ENCODE measurements at regions not wholly inside any gene's neighbourhood (a gene's known extent, or its start where the extent isn't known, plus 50 kb on each side); places are given as distances from the start of the nearest gene placed in this dataset.
"Not testable (repeated sequence)": the region's sequence is repeated elsewhere in the genome, so short reads cannot be mapped to it uniquely, and the experiment has no call there.

DNA sequence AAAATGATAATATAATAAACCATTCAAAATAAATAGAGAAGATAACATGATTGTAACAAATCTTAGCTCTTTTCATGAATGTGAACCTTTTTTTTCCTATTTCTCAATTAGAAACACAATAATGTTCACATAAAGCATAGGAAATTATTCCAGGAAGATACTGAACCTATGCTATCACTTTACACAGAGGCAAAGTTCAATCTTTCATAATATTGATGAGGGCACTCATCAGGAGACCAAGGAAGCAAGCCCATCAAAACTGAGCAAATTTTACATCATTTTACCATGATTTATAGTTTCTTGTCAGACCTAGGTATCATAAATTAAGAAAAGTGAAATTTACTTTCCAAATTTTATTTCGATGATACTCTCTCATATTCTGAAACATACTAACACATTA is 938.5 kb downstream of the TBC1D32 start:
- Histone ChIP-seq H3K36me3 (ENCODE audit: insufficient read depth, low read depth, low read length) (no peaks in the 10 kb centered on the region), H3K27me3 (ENCODE audit: insufficient read depth, low read length) (no peaks in the 10 kb centered on the region), H3K27ac (ENCODE audit: low read length) (no peak overlapping the region), H3K4me1 (ENCODE audit: insufficient read depth, low read length) (no peaks in the 10 kb centered on the region), H3K9ac (ENCODE audit: low read depth, low read length) (no peak overlapping the region), H3K4me3 (ENCODE audit: low read length) (no peak overlapping the region), H3K9me3 (ENCODE audit: insufficient read depth, low read depth, low read length) (no peaks in the 10 kb centered on the region)

DNA sequence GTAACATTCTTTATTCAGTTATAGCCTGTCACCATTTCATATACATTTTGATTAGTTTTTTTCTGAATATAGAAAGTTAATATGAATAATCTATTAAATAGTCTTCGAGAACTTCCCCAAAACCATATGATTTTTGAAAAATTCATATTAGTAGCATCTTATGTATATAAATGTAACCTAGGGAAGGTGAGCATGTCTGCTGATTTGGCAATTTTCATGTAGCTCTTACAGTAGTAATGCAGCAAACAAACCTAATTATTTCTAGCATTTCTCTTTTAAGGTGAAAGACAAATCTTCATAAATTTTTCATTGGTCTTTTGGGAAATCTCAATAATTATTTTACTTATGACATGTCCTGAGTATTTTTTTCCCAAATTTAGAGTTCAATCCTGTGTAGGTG is 939.0 kb downstream of the TBC1D32 start:
- Histone ChIP-seq H3K4me3 (ENCODE audit: low read length) (no peak overlapping the region), H3K9ac (ENCODE audit: low read depth, low read length) (no peak overlapping the region), H3K27me3 (ENCODE audit: insufficient read depth, low read length) (no peaks in the 10 kb centered on the region), H3K27ac (ENCODE audit: low read length) (no peak overlapping the region), H3K4me1 (ENCODE audit: insufficient read depth, low read length) (no peaks in the 10 kb centered on the region), H3K9me3 (ENCODE audit: insufficient read depth, low read depth, low read length) (no peaks in the 10 kb centered on the region), H3K36me3 (ENCODE audit: insufficient read depth, low read depth, low read length) (no peaks in the 10 kb centered on the region)

DNA sequence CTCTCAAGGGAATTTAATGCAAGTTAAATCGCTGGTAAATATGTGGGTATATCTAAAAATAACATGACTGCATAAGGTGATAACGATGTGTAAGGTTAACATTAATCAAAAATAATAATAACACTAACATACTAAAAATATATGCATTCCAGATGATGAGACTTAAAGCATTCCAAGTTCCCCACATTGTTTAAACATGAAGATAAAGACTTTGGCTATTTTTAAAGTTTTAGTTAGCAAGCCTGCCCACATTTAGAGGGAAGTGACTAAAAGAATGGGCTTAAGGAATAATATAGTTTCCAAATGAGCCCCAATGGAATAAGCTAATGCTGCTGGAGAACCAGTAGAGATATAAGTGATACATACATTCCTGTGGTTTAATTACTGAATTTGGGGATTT is 941.3 kb downstream of the TBC1D32 start:
- Histone ChIP-seq H3K36me3 (ENCODE audit: insufficient read depth, low read depth, low read length) (no peaks in the 10 kb centered on the region), H3K9ac (ENCODE audit: low read depth, low read length) (no peak overlapping the region), H3K4me3 (ENCODE audit: low read length) (no peak overlapping the region), H3K9me3 (ENCODE audit: insufficient read depth, low read depth, low read length) (no peaks in the 10 kb centered on the region), H3K4me1 (ENCODE audit: insufficient read depth, low read length) (no peaks in the 10 kb centered on the region), H3K27ac (ENCODE audit: low read length) (no peak overlapping the region), H3K27me3 (ENCODE audit: insufficient read depth, low read length) (no peaks in the 10 kb centered on the region)

DNA sequence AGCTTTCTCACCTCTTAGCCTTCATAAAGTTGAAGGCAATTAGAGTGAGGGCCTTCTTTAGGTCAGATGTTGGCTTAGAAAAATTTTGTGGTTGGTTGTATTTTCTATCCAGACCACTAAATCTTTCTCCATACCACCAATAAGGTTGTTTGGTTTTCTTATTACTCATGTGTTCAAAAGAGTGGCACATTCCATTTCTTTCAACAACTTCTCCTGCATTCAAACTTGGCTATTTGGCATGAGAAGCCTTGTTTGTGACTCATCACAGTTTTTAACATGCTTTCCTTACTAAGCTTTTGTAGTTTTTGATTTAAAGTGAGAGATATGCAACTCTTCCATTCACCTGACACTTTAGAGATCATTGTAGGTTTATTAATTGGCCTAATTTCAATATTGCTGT is 949.6 kb downstream of the TBC1D32 start:
- no peaks in the 10 kb centered on the region; the same call in 1 of the 2 replicates for H3K4me1 ChIP-seq (ENCODE audit: insufficient read depth, low read length)
- no peak overlapping the region for H3K27ac ChIP-seq (ENCODE audit: low read length)
- no peaks in the 10 kb centered on the region for H3K36me3 ChIP-seq (ENCODE audit: insufficient read depth, low read depth, low read length)
- H3K27me3 ChIP-seq (ENCODE audit: insufficient read depth, low read length): no peaks in the 10 kb centered on the region
- H3K9me3 ChIP-seq (ENCODE audit: insufficient read depth, low read depth, low read length): no peaks in the 10 kb centered on the region
- no peak overlapping the region for H3K9ac ChIP-seq (ENCODE audit: low read depth, low read length)
- no peak overlapping the region for H3K4me3 ChIP-seq (ENCODE audit: low read length)

DNA sequence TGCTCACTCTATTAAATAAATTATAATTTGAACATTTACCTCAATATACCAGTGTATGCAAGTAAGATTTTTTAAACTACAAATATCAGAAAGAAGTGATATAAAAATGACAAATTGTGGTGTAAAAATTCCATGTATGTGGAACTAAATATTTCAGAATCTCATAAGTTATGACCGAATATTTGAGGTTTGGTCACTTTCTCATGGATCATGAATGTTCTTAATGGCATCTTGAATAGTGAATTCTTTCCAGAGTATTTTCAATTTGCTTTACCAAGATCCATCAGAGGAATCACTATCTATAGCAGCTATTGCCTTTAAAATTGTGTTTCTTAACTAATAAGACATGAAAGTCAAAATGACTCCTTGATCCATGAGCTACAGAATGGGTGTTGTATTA is 950.6 kb downstream of the TBC1D32 start:
- no peak overlapping the region for H3K4me3 ChIP-seq (ENCODE audit: low read length)
- H3K9me3 ChIP-seq (ENCODE audit: insufficient read depth, low read depth, low read length): no peaks in the 10 kb centered on the region
- no peak overlapping the region for H3K9ac ChIP-seq (ENCODE audit: low read depth, low read length)
- H3K27me3 ChIP-seq (ENCODE audit: insufficient read depth, low read length): no peaks in the 10 kb centered on the region
- H3K36me3 ChIP-seq (ENCODE audit: insufficient read depth, low read depth, low read length): no peaks in the 10 kb centered on the region
- H3K27ac ChIP-seq (ENCODE audit: low read length): no peak overlapping the region
- H3K4me1 ChIP-seq (ENCODE audit: insufficient read depth, low read length): no peaks in the 10 kb centered on the region; the same call in 1 of the 2 replicates

DNA sequence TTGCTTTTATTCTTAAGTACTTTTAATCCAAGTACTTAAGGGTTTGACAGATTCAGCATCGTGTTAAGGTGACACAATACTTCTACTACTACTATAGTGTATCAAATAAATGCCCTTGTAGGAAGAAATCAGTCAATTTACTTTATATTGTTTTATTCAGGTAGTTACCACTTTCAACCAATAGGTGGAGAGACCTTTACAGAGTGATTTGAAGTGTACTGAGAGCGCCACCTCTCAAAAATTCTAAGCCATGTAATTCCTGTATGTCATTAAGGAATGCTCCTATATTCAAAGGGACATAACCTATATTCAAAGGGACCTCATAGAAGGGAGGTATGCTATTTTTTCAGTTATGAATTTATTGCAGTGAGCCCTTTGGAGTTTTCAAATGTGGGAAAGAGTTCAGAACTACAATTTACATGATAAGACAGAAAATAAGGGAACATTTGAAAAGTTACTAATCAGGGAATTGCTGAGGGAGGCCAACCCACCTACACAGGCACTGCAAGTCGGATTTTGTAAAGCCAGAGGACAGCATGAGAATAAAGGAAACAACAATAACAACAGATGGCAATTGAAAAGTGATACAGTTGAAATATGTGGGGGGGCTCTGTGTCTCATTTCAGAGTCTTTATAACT is 955.6 kb downstream of the TBC1D32 start:
- no peak overlapping the region for H3K4me3 ChIP-seq (ENCODE audit: low read length)
- no peaks in the 10 kb centered on the region for H3K27me3 ChIP-seq (ENCODE audit: insufficient read depth, low read length)
- no peak overlapping the region for H3K9ac ChIP-seq (ENCODE audit: low read depth, low read length)
- no peak overlapping the region for H3K27ac ChIP-seq (ENCODE audit: low read length)
- H3K9me3 ChIP-seq (ENCODE audit: insufficient read depth, low read depth, low read length): no peaks in the 10 kb centered on the region
- H3K36me3 ChIP-seq (ENCODE audit: insufficient read depth, low read depth, low read length): no peaks in the 10 kb centered on the region
- no peaks in the 10 kb centered on the region; the same call in 1 of the 2 replicates for H3K4me1 ChIP-seq (ENCODE audit: insufficient read depth, low read length)

DNA sequence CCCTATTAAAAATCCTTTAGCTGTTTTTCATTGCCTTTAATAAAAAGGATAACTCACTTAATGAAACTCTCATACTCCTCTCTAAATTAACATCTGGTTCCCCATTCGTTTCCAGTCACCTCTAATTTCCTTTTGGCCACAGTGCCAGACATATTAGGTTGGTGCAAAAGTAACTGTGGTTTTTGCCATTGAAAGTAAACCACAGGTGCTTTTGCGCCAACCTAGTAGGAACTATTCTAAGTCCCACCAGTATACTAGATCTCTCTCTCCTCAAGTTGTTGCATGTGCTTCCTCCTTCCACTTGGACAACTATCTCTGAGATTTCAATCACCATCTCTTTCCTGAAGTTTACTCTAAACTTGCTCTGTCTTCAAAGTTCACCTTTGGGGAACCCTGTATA is 961.1 kb downstream of the TBC1D32 start:
- no peaks in the 10 kb centered on the region for H3K27me3 ChIP-seq (ENCODE audit: insufficient read depth, low read length)
- H3K4me1 ChIP-seq (ENCODE audit: insufficient read depth, low read length): no peaks in the 10 kb centered on the region; the same call in 1 of the 2 replicates
- no peak overlapping the region for H3K9ac ChIP-seq (ENCODE audit: low read depth, low read length)
- no peaks in the 10 kb centered on the region for H3K9me3 ChIP-seq (ENCODE audit: insufficient read depth, low read depth, low read length)
- H3K36me3 ChIP-seq (ENCODE audit: insufficient read depth, low read depth, low read length): no peaks in the 10 kb centered on the region
- H3K4me3 ChIP-seq (ENCODE audit: low read length): no peak overlapping the region
- no peak overlapping the region for H3K27ac ChIP-seq (ENCODE audit: low read length)

DNA sequence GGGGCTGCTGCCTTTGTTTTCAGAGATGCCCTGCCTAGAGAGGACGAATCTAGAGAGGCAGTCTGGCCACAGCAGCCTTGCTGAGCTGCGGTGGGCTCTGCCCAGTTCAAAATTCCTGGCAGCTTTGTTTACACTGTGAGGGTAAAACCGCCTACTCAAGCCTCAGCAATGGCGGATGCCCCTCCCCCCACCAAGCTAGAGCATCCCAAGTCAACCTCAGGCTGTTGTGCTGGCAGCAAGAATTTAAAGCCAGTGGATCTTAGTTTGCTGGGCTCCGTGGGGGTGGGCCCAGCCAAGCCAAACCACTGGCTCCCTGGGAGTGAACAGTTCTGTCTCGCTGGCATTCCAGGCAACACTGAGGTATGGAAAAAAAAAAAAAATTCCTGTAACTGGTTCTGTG is 970.9 kb downstream of the TBC1D32 start:
- Histone ChIP-seq H3K27me3 (ENCODE audit: insufficient read depth, low read length) (no peaks in the 10 kb centered on the region), H3K36me3 (ENCODE audit: insufficient read depth, low read depth, low read length) (no peaks in the 10 kb centered on the region), H3K9ac (ENCODE audit: low read depth, low read length) (no peak overlapping the region), H3K9me3 (ENCODE audit: insufficient read depth, low read depth, low read length) (peaks cover 14% of the 10 kb centered on the region), H3K4me1 (ENCODE audit: insufficient read depth, low read length) (no peaks in the 10 kb centered on the region), H3K27ac (ENCODE audit: low read length) (no peak overlapping the region), H3K4me3 (ENCODE audit: low read length) (no peak overlapping the region)

DNA sequence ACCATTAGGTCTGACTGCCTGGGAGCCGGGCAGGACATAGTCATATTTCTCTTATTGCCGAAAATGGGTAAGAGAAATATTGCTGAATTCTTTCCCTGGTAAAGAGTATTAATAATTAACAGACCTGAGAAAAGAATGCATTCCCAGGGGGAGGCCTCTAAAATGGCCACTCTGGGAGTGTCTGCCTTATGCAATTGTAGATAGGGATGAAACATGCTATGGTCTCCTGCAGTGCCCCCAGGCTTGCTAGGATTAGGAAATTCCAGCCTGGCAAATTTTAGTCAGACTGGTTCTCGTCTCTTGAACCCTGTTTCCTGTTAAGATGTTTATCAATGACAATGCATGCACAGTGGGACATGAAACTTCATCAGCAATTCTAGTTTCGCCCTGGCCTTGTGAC is 975.7 kb downstream of the TBC1D32 start:
- peaks cover 17% of the 10 kb centered on the region for H3K9me3 ChIP-seq (ENCODE audit: insufficient read depth, low read depth, low read length)
- not testable (repeated sequence) for H3K27me3 ChIP-seq (ENCODE audit: insufficient read depth, low read length); H3K9ac ChIP-seq (ENCODE audit: low read depth, low read length); H3K4me1 ChIP-seq (ENCODE audit: insufficient read depth, low read length); H3K4me3 ChIP-seq (ENCODE audit: low read length); H3K36me3 ChIP-seq (ENCODE audit: insufficient read depth, low read depth, low read length); H3K27ac ChIP-seq (ENCODE audit: low read length)

DNA sequence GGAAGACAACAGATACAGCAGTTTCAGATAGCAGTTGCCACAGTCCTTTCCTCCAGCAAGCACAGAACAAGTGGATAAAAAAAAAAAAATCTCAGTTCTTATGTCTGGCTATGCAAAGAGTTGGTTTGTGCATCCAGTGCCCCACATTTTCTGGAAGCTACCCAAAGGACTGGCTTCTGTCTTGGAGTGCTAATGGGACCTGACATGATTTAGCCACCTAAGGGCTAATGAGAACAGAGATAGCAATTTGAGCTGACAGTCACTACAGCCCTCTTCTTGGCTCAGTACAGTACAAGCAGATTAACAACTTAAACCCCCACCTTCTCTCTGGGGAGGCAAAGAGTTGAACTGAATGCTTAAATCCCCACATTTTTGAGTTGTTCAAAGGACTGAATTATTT is 976.8 kb downstream of the TBC1D32 start:
- H3K4me1 ChIP-seq (ENCODE audit: insufficient read depth, low read length): no peaks in the 10 kb centered on the region; the same call in none of the 2 replicates
- no peaks in the 10 kb centered on the region for H3K27me3 ChIP-seq (ENCODE audit: insufficient read depth, low read length)
- no peak overlapping the region for H3K27ac ChIP-seq (ENCODE audit: low read length)
- H3K36me3 ChIP-seq (ENCODE audit: insufficient read depth, low read depth, low read length): no peaks in the 10 kb centered on the region
- H3K4me3 ChIP-seq (ENCODE audit: low read length): no peak overlapping the region
- no peak overlapping the region for H3K9ac ChIP-seq (ENCODE audit: low read depth, low read length)
- H3K9me3 ChIP-seq (ENCODE audit: insufficient read depth, low read depth, low read length): peaks cover 17% of the 10 kb centered on the region

DNA sequence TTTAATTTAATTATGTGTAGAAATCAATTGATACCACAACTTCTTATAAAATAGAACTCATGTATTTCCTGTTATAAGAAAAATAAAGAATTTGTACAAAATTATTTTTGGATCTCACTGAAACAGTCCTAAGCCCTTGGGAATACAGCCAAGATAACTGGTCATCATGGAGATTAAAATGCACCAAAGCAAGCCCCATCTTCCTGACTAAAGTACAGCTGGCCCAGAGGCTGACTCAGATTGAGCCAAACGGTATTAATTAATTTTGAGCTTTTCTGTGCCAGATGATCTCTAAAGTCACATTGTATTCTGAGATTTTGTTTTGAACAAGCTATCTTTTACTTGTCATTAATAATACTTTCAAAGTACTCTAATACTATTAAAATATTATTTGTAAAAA is 978.5 kb downstream of the TBC1D32 start:
- H3K9ac ChIP-seq (ENCODE audit: low read depth, low read length): no peak overlapping the region
- peaks cover 17% of the 10 kb centered on the region for H3K9me3 ChIP-seq (ENCODE audit: insufficient read depth, low read depth, low read length)
- H3K27ac ChIP-seq (ENCODE audit: low read length): no peak overlapping the region
- no peaks in the 10 kb centered on the region for H3K36me3 ChIP-seq (ENCODE audit: insufficient read depth, low read depth, low read length)
- no peaks in the 10 kb centered on the region for H3K27me3 ChIP-seq (ENCODE audit: insufficient read depth, low read length)
- H3K4me3 ChIP-seq (ENCODE audit: low read length): no peak overlapping the region
- no peaks in the 10 kb centered on the region; the same call in none of the 2 replicates for H3K4me1 ChIP-seq (ENCODE audit: insufficient read depth, low read length)

DNA sequence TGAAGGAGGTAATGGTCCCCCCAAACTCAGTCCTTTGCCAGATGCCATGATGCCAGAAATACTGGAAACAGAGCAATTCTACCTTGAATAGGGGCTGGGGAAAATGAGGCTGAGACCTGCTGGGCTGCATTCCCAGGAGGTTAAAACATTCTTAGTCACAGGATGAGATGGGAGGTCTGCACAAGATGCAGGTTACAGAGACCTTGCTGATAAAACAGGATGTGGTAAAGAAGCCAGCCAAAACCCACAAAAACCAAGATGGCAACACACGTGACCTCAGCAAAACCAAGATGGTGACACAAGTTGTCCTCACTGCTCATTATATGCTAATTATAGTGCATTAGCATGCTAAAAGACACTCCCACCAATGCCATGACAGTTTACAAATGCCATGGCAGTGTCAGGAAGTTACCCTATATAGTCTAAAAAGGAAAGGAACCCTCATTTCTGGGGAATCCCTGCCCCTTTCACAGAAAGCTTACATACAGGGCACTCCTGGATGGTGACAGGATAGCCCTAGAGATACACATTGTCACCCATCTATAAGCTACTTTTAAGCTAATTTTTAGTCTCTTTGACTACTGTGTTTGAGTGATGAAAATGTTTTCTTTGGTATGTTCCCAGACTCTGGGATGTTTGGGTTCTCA is 979.7 kb downstream of the TBC1D32 start:
- Histone ChIP-seq H3K27ac (ENCODE audit: low read length) (no peak overlapping the region), H3K9me3 (ENCODE audit: insufficient read depth, low read depth, low read length) (peaks cover 11% of the 10 kb centered on the region), H3K4me1 (ENCODE audit: insufficient read depth, low read length) (no peaks in the 10 kb centered on the region; the same call in none of the 2 replicates), H3K4me3 (ENCODE audit: low read length) (no peak overlapping the region), H3K9ac (ENCODE audit: low read depth, low read length) (no peak overlapping the region), H3K36me3 (ENCODE audit: insufficient read depth, low read depth, low read length) (no peaks in the 10 kb centered on the region), H3K27me3 (ENCODE audit: insufficient read depth, low read length) (no peaks in the 10 kb centered on the region)
